Kidney (tissue), 13 donors: ENCODE measurements at regions not wholly inside any gene's neighbourhood (a gene's known extent, or its start where the extent isn't known, plus 50 kb on each side); places are given as distances from the start of the nearest gene placed in this dataset.
A peak's percentile ranks its signal among the peaks of the same experiment; 100 is the strongest.

ENCODE experiments used
- DNase-seq, 5 donors: peaks; one replicate each; pipeline ENCODE4 v3.0.0-alpha.2; 2013 to 2020
- FAIRE-seq: peaks from 2 replicates; lab custom pipeline; 2012; peaks lifted over from hg19 to GRCh38; lab: Jason Lieb, UNC
- H3K27ac ChIP-seq, 2 donors: one replicate each; pipeline ENCODE4 v1.7.0; 2013; ENCODE audit warnings: low read depth in 2 of 2, low read length in 2 of 2, inconsistent platforms in 1 of 2
- H3K27me3 ChIP-seq: one replicate; pipeline ENCODE4 v1.7.1; 2013; ENCODE audit warnings: low read length, inconsistent platforms; ENCODE audit not compliant: control insufficient read depth, insufficient read depth
- H3K36me3 ChIP-seq, 3 donors: one replicate each; pipeline versions ENCODE4 v1.7.0 to v1.7.1; 2013; ENCODE audit warnings: low read length in 3 of 3, control low read depth in 1 of 3, inconsistent platforms in 1 of 3; ENCODE audit not compliant: insufficient read depth in 3 of 3, control insufficient read depth in 2 of 3
- H3K4me1 ChIP-seq, 3 donors: one replicate each; pipeline versions ENCODE4 v1.7.0 to v1.7.1; 2013; ENCODE audit warnings: low read length in 3 of 3, inconsistent platforms in 1 of 3, low read depth in 1 of 3; ENCODE audit not compliant: control insufficient read depth in 2 of 3, insufficient read depth in 2 of 3
- H3K4me3 ChIP-seq, 3 donors: one replicate each; pipeline versions ENCODE4 v1.7.0 to v1.8.1; 2013; ENCODE audit warnings: low read length in 3 of 3, control low read depth in 1 of 3, inconsistent platforms in 1 of 3
- H3K9ac ChIP-seq, 3 donors: one replicate each; pipeline versions ENCODE4 v1.7.0 to v1.7.1; 2013; ENCODE audit warnings: low read length in 3 of 3, control low read depth in 1 of 3, inconsistent platforms in 1 of 3
- H3K9me3 ChIP-seq, 3 donors: one replicate each; pipeline versions ENCODE4 v1.7.0 to v1.7.1; 2013; ENCODE audit warnings: low read length in 3 of 3, control low read depth in 1 of 3, inconsistent platforms in 1 of 3; ENCODE audit not compliant: control insufficient read depth in 2 of 3, insufficient read depth in 1 of 3
- CTCF ChIP-seq: IDR thresholded peaks from 3 replicates; pipeline ENCODE4 v1.5.1; 2012; ENCODE audit warnings: mild to moderate bottlenecking, moderate library complexity, borderline replicate concordance; ENCODE audit not compliant: insufficient read depth; ENCODE audit errors: extremely low read depth
- intact Hi-C: fragments of 100-400 bp; cut with DNase I; formaldehyde crosslinking; loops from one replicate; pipeline ENCODE4 v1.11.1; 2022
- donor health status: control.
- donor health status: control.
- donor health status: control.
- donor health status: control.
- donor health status: control.
- donor health status: DM: yes; HTN: yes; CAD: no.
- donor health status: Normal renal cell carcinoma (clear cell type).

GRCh38 chr4:89660444-89661172 lies 176.4 kb downstream of the SNCA start:
- no peak overlapping the region for H3K9ac ChIP-seq
- TF ChIP-seq CTCF: no peak
- H3K9me3 ChIP-seq: no peaks in the 10 kb centered on the region
- H3K4me3 ChIP-seq: no peak overlapping the region
- H3K27me3 ChIP-seq: no peaks in the 10 kb centered on the region
- no peaks in the 10 kb centered on the region for H3K36me3 ChIP-seq
- no peaks in the 10 kb centered on the region for H3K4me1 ChIP-seq
- no peak for DNase-seq
- intact Hi-C loops: no loop called here
- FAIRE-seq: no peak
- no peak overlapping the region for H3K27ac ChIP-seq

GRCh38 chr4:89658701-89659024 lies 178.3 kb downstream of the SNCA start:
- Histone ChIP-seq H3K36me3 (no peaks in the 10 kb centered on the region), H3K4me3 (no peak overlapping the region), H3K27me3 (no peaks in the 10 kb centered on the region), H3K4me1 (no peaks in the 10 kb centered on the region), H3K9me3 (no peaks in the 10 kb centered on the region), H3K27ac (no peak overlapping the region), H3K9ac (no peak overlapping the region)
- FAIRE-seq: no peak
- DNase-seq: no peak
- intact Hi-C loops: no loop called here
- no peak for TF ChIP-seq CTCF

GRCh38 chr4:89657931-89658700 lies 178.8 kb downstream of the SNCA start:
- FAIRE-seq: no peak

More at GRCh38 chr4:89657931-89658700, 178.8 kb downstream of the SNCA start:
- H3K27me3 ChIP-seq: no peaks in the 10 kb centered on the region
- intact Hi-C loops: no loop called here
- TF ChIP-seq CTCF: peak; percentile 34
- H3K27ac ChIP-seq: no peak overlapping the region
- H3K9me3 ChIP-seq: no peaks in the 10 kb centered on the region
- no peaks in the 10 kb centered on the region for H3K36me3 ChIP-seq
- no peak overlapping the region for H3K9ac ChIP-seq
- no peaks in the 10 kb centered on the region for H3K4me1 ChIP-seq
- no peak overlapping the region for H3K4me3 ChIP-seq
- peak in 2 of 5 donors; percentile 39 to 46 for DNase-seq
